ENCODE measurements at regions not wholly inside any gene's neighbourhood (a gene's known extent, or its start where the extent isn't known, plus 50 kb on each side); places are given as distances from the start of the nearest gene placed in this dataset.

- TF ChIP-seq PATZ1 (CRISPR knock-in tag; IDR thresholded peaks at IDR 0.05) (no peak), ZFP37 (CRISPR knock-in tag; IDR thresholded peaks at IDR 0.05; ENCODE audit: borderline replicate concordance) (no peak), FOSL2 (CRISPR knock-in tag; IDR thresholded peaks at IDR 0.05) (no peak)
- TF ChIP-seq, protein P1, sequence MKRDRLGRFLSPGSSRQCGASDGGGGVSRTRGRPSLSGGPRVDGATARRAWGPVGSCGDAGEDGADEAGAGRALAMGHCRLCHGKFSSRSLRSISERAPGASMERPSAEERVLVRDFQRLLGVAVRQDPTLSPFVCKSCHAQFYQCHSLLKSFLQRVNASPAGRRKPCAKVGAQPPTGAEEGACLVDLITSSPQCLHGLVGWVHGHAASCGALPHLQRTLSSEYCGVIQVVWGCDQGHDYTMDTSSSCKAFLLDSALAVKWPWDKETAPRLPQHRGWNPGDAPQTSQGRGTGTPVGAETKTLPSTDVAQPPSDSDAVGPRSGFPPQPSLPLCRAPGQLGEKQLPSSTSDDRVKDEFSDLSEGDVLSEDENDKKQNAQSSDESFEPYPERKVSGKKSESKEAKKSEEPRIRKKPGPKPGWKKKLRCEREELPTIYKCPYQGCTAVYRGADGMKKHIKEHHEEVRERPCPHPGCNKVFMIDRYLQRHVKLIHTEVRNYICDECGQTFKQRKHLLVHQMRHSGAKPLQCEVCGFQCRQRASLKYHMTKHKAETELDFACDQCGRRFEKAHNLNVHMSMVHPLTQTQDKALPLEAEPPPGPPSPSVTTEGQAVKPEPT (CRISPR knock-in tag; IDR thresholded peaks at IDR 0.05; ENCODE audit: low read depth) = no peak
Observed at GRCh38 chr22:49228431-49229037, 599.1 kb downstream of the BRD1 start (continued).

GRCh38 chr22:49227670-49228069 lies 600.0 kb downstream of the BRD1 start:
- intact Hi-C loops (cut with micrococcal nuclease; ENCODE audit: unreplicated experiment) (loop anchor here (5.0 kb wide), 1 partner anchor 1065 kb away; no protein-coding TSS in a partner anchor), in situ Hi-C loops (cut with HindIII; ENCODE audit: extremely low pct_ligation_motif_present, low pct_unique_long_range_greater_than_20kb) (no loop called here)
- no peak for TF ChIP-seq ZFP82 (CRISPR knock-in tag; IDR thresholded peaks at IDR 0.05; ENCODE audit: borderline replicate concordance)
- TF ChIP-seq, protein P1 (CRISPR knock-in tag; IDR thresholded peaks at IDR 0.05; ENCODE audit: low read depth) = no peak
- no peak for TF ChIP-seq MZF1 (CRISPR knock-in tag; IDR thresholded peaks at IDR 0.05; ENCODE audit: borderline replicate concordance)
- TF ChIP-seq NFRKB (IDR thresholded peaks at IDR 0.05) = no peak
- ATAC-seq (no peak), FAIRE-seq (no peak), DNase-seq (ENCODE audit: low spot score) (no peak)
- CTCF ChIA-PET (ENCODE audit: low intra/inter-chr PET ratio, low total read pairs) = no interaction called here
- H3K4me1 ChIP-seq (ENCODE audit: insufficient read depth, low read length) = no peaks in the 10 kb centered on the region
- no peak overlapping the region for H2AFZ ChIP-seq (ENCODE audit: low read length)
- H4K20me1 ChIP-seq (ENCODE audit: insufficient read depth, low read length) = no peaks in the 10 kb centered on the region
- H3K27me3 ChIP-seq (ENCODE audit: control insufficient read depth in 1 of 2, insufficient read depth in 2 of 2, low read length in 2 of 2) = peaks cover 2 to 15% of the 10 kb centered on the region in 2 experiments; a peak in 3 of 5 replicates
- no TSS peak for BruUV-seq (replicated peaks)
- no peak overlapping the region for H3K4me2 ChIP-seq (ENCODE audit: low read depth, low read length)
- H3K27ac ChIP-seq (ENCODE audit: extremely low read length, insufficient read depth, low read length) = no peak overlapping the region
- H3K9me3 ChIP-seq (ENCODE audit: low read length) = no peaks in the 10 kb centered on the region
- H3K79me2 ChIP-seq (ENCODE audit: insufficient read depth, low read length) = no peaks in the 10 kb centered on the region
- no peak overlapping the region for H3K9ac ChIP-seq (ENCODE audit: insufficient read depth, low read depth, low read length)
- WGBS (ENCODE audit: low lambda C conversion rate) = 3% methylated on average over 6 of the region's 6 CpGs
- H3K4me3 ChIP-seq (replicated peaks in 1 of 3; ENCODE audit: insufficient read depth in 1 of 3, low read depth in 2 of 3, low read length in 3 of 3) = no peak overlapping the region
- H3K36me3 ChIP-seq (replicated peaks in 1 of 2; ENCODE audit: control insufficient read depth in 1 of 2, insufficient read depth in 2 of 2, low read length in 2 of 2) = no peaks in the 10 kb centered on the region
- POLR2A ChIA-PET = no interaction called here

All from HepG2 (cell line).